ENCODE measurements at regions not wholly inside any gene's neighbourhood (a gene's known extent, or its start where the extent isn't known, plus 50 kb on each side); places are given as distances from the start of the nearest gene placed in this dataset.

DNA sequence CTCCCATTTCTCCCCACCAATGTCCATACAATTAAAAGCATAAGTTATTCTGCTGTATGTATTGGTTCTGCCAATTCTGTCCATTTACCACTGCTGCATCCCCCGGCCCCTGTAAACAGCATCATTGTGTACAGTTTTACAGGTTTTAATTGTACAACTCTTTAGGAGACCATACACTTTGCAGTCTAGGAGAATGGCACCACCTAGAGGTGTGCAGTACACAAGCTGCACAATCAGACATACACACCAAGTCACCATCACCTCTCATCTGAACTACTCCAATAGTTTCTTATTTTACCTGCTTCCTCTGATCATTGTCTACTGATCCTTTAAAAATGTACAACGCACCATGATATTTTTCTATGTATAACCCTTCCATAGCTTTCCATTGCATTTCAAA lies 855.9 kb upstream of the KLHL1 start:
- TF ChIP-seq, protein P1, sequence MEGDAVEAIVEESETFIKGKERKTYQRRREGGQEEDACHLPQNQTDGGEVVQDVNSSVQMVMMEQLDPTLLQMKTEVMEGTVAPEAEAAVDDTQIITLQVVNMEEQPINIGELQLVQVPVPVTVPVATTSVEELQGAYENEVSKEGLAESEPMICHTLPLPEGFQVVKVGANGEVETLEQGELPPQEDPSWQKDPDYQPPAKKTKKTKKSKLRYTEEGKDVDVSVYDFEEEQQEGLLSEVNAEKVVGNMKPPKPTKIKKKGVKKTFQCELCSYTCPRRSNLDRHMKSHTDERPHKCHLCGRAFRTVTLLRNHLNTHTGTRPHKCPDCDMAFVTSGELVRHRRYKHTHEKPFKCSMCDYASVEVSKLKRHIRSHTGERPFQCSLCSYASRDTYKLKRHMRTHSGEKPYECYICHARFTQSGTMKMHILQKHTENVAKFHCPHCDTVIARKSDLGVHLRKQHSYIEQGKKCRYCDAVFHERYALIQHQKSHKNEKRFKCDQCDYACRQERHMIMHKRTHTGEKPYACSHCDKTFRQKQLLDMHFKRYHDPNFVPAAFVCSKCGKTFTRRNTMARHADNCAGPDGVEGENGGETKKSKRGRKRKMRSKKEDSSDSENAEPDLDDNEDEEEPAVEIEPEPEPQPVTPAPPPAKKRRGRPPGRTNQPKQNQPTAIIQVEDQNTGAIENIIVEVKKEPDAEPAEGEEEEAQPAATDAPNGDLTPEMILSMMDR (optimal IDR thresholded peaks at IDR 0.05 in 1 of 3, IDR thresholded peaks at IDR 0.05 in 1 of 3, conservative IDR thresholded peaks at IDR 0.05 in 1 of 3; ENCODE audit: extremely low read depth in 1 of 3, insufficient read depth in 2 of 3, low read length in 3 of 3), result peak in 1 of 3 experiments; percentile 4
- TF ChIP-seq EZH2 (IDR thresholded peaks at IDR 0.05; ENCODE audit: low read length), result no peak
